C4-2B (cell line): ENCODE measurements at regions not wholly inside any gene's neighbourhood (a gene's known extent, or its start where the extent isn't known, plus 50 kb on each side); places are given as distances from the start of the nearest gene placed in this dataset.

ENCODE experiments used
- ZFX ChIP-seq: fragments of 450-650 bp; IDR thresholded peaks from 2 replicates; pipeline ENCODE4 v1.6.1; 2017
- TF ChIP-seq, protein P1 (sequence below): fragments of 450-650 bp; conservative IDR thresholded peaks from 2 replicates; pipeline ENCODE4 v1.5.1; 2017; ENCODE audit warnings: mild to moderate bottlenecking

DNA sequence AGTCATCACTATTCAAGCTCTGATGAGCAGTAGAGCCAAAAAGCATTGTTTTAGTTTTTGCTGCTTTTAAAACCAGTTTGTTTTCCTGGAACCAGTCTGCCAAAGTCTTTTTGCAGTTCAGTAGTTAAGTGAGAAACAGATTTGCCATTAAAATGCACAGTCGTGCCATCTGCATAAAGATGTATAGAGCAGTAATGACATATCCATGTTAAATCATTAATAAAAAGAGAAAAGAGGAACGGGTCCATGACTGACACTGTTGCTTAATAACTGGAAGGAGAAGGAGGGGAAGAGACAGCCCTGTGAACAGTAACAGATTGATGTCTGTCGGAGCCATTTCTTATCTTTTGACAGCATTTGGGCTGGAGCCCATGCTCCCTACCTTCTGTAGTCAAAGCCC, 704.6 kb downstream of the SATB2 start:
- TF ChIP-seq, protein P1, sequence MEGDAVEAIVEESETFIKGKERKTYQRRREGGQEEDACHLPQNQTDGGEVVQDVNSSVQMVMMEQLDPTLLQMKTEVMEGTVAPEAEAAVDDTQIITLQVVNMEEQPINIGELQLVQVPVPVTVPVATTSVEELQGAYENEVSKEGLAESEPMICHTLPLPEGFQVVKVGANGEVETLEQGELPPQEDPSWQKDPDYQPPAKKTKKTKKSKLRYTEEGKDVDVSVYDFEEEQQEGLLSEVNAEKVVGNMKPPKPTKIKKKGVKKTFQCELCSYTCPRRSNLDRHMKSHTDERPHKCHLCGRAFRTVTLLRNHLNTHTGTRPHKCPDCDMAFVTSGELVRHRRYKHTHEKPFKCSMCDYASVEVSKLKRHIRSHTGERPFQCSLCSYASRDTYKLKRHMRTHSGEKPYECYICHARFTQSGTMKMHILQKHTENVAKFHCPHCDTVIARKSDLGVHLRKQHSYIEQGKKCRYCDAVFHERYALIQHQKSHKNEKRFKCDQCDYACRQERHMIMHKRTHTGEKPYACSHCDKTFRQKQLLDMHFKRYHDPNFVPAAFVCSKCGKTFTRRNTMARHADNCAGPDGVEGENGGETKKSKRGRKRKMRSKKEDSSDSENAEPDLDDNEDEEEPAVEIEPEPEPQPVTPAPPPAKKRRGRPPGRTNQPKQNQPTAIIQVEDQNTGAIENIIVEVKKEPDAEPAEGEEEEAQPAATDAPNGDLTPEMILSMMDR = no peak
- no peak for TF ChIP-seq ZFX
